NCI-H1694 treated with DMSO at 0.1 percent for 48 hours (cell line): ENCODE measurements at regions not wholly inside any gene's neighbourhood (a gene's known extent, or its start where the extent isn't known, plus 50 kb on each side); places are given as distances from the start of the nearest gene placed in this dataset.
"Not testable (repeated sequence)": the region's sequence is repeated elsewhere in the genome, so short reads cannot be mapped to it uniquely, and the experiment has no call there.

Experiments
- DNase-seq: peaks from one replicate; lab custom pipeline; 2025; lab: John Stamatoyannopoulos, UW

GRCh38 chr17:21551081-21551881 lies 141.0 kb upstream of the KCNJ18 start:
- peak; percentile 57 for DNase-seq

GRCh38 chr17:21558921-21559320 lies 133.4 kb upstream of the KCNJ18 start:
- not testable (repeated sequence) for DNase-seq

- no peak for DNase-seq
These were observed 128.1 kb upstream of the KCNJ18 start for GRCh38 chr17:21564262-21564661.

GRCh38 chr17:21564757-21565156 lies 127.6 kb upstream of the KCNJ18 start:
- not testable (repeated sequence) for DNase-seq

- not testable (repeated sequence) for DNase-seq
These were observed 121.9 kb upstream of the KCNJ18 start for GRCh38 chr17:21570427-21570826.

GRCh38 chr17:21572148-21572547 lies 120.2 kb upstream of the KCNJ18 start:
- DNase-seq, result not testable (repeated sequence)

GRCh38 chr17:21573271-21573960 lies 118.9 kb upstream of the KCNJ18 start:
- not testable (repeated sequence) for DNase-seq

- DNase-seq, result no peak
These were observed 118.2 kb upstream of the KCNJ18 start for GRCh38 chr17:21573961-21574610.

- not testable (repeated sequence) for DNase-seq
These were observed 117.6 kb upstream of the KCNJ18 start for GRCh38 chr17:21574611-21575255.

- DNase-seq, result not testable (repeated sequence)
These were observed 113.5 kb upstream of the KCNJ18 start for GRCh38 chr17:21578783-21579182.

- DNase-seq, result no peak
These were observed 99.5 kb upstream of the KCNJ18 start for GRCh38 chr17:21592774-21593173.

- DNase-seq, result not testable (repeated sequence)
These were observed 98.7 kb upstream of the KCNJ18 start for GRCh38 chr17:21593452-21594105.

- DNase-seq, result no peak
These were observed 97.2 kb upstream of the KCNJ18 start for GRCh38 chr17:21595086-21595485.

GRCh38 chr17:21602176-21602575 lies 90.1 kb upstream of the KCNJ18 start:
- no peak for DNase-seq

- DNase-seq, result not testable (repeated sequence)
These were observed 89.0 kb upstream of the KCNJ18 start for GRCh38 chr17:21603292-21603691.

- DNase-seq, result not testable (repeated sequence)
These were observed 80.9 kb upstream of the KCNJ18 start for GRCh38 chr17:21611443-21611842.

- DNase-seq, result not testable (repeated sequence)
These were observed 79.9 kb upstream of the KCNJ18 start for GRCh38 chr17:21612123-21613070.

GRCh38 chr17:21613071-21613429 lies 79.3 kb upstream of the KCNJ18 start:
- DNase-seq, result no peak

- not testable (repeated sequence) for DNase-seq
These were observed 65.3 kb upstream of the KCNJ18 start for GRCh38 chr17:21626987-21627386.
